ENCODE measurements at regions not wholly inside any gene's neighbourhood (a gene's known extent, or its start where the extent isn't known, plus 50 kb on each side); places are given as distances from the start of the nearest gene placed in this dataset.

GRCh38 chr18:68406761-68407160, 308.1 kb downstream of the TMX3 start:
- no peak overlapping the region for H3K23ac ChIP-seq (ENCODE audit: insufficient read length)
- no peaks in the 10 kb centered on the region for H3K9me3 ChIP-seq (ENCODE audit: insufficient read depth in 2 of 2, low read depth in 1 of 2, low read length in 1 of 2)
- H3K14ac ChIP-seq (ENCODE audit: insufficient read length) = no peak overlapping the region
- H4K8ac ChIP-seq (ENCODE audit: extremely low read depth, insufficient read depth, low read length) = no peak overlapping the region
- no peak overlapping the region for H4K91ac ChIP-seq (replicated peaks; ENCODE audit: insufficient read length, low read length)
- no peak overlapping the region for H3K4me2 ChIP-seq (ENCODE audit: insufficient read depth in 1 of 2, low read depth in 2 of 2, low read length in 2 of 2)
- H3K36me3 ChIP-seq (ENCODE audit: control insufficient read depth in 2 of 4, insufficient read depth in 4 of 4, low read length in 3 of 4) = no peaks in the 10 kb centered on the region
- CTCF ChIA-PET (ENCODE audit: partially characterized antibody) = interaction anchor here (1.0 kb wide), 1 partner anchor 75 kb away, joined by 3 read pairs; no protein-coding TSS in a partner anchor
- H3K4me1 ChIP-seq (replicated peaks in 1 of 4; ENCODE audit: control insufficient read depth in 3 of 4, insufficient read depth in 4 of 4, low read length in 3 of 4) = no peaks in the 10 kb centered on the region
- H3K9ac ChIP-seq (replicated peaks in 1 of 4; ENCODE audit: extremely low read depth in 1 of 4, low read depth in 3 of 4, low read length in 3 of 4) = no peak overlapping the region
- no peak for TF ChIP-seq CBX8 (IDR thresholded peaks at IDR 0.05; ENCODE audit: borderline replicate concordance, low read depth, low read length)
- H2AK5ac ChIP-seq (ENCODE audit: low read depth, low read length) = no peak overlapping the region
- H2BK120ac ChIP-seq (replicated peaks; ENCODE audit: low read depth, low read length) = no peak overlapping the region
- H3K18ac ChIP-seq (ENCODE audit: extremely low read depth, low read length) = no peak overlapping the region
- H3K79me2 ChIP-seq (ENCODE audit: control insufficient read depth in 1 of 2, insufficient read depth in 2 of 2, low read length in 2 of 2) = no peaks in the 10 kb centered on the region
- no peak overlapping the region for H2BK15ac ChIP-seq (ENCODE audit: low read length)
- POLR2A ChIA-PET (ENCODE audit: partially characterized antibody) = no interaction called here
- H2BK12ac ChIP-seq (ENCODE audit: low read depth, low read length) = no peak overlapping the region
- H2BK5ac ChIP-seq (ENCODE audit: low read depth, low read length) = no peak overlapping the region
- H3K4ac ChIP-seq (replicated peaks; ENCODE audit: insufficient read length, low read depth, low read length) = no peak overlapping the region
- no peak overlapping the region for H3K27ac ChIP-seq (ENCODE audit: low read depth, low read length)
- FAIRE-seq (no peak), DNase-seq (ENCODE audit: low read depth in 1 of 2, low spot score in 2 of 2) (no peak)
- H3K27me3 ChIP-seq (replicated peaks in 1 of 4; ENCODE audit: control insufficient read depth in 3 of 4, extremely low read depth in 1 of 4, insufficient read depth in 3 of 4, low read length in 3 of 4) = no peaks in the 10 kb centered on the region
- peak overlapping the region; percentile 70; the same call in 1 of the 2 replicates for H2AFZ ChIP-seq (ENCODE audit: low read length)
- H3K56ac ChIP-seq (replicated peaks; ENCODE audit: insufficient read length, low read depth, low read length) = no peak overlapping the region
- H4K20me1 ChIP-seq (replicated peaks in 1 of 2; ENCODE audit: control insufficient read depth in 1 of 2, insufficient read depth in 2 of 2, low read length in 2 of 2) = no peaks in the 10 kb centered on the region
- 93% methylated on average over 4 of the region's 4 CpGs; no CpG with 5 or more reads in 1 of the 2 experiments for WGBS, 2 experiments (ENCODE audit: extremely low coverage in 1 of 2, insufficient coverage in 1 of 2, insufficient read length in 1 of 2, insufficient replicate concordance in 2 of 2, low coverage in 1 of 2, low lambda C conversion rate in 2 of 2, missing lambda C conversion rate in 1 of 2)
- no peak overlapping the region for H3K4me3 ChIP-seq (ENCODE audit: extremely low read depth in 1 of 4, insufficient read depth in 2 of 4, low read depth in 3 of 4, low read length in 4 of 4)
- H3K23me2 ChIP-seq (ENCODE audit: low read depth, low read length) = no peaks in the 10 kb centered on the region; the same call in 1 of the 2 replicates
- H2BK20ac ChIP-seq (ENCODE audit: low read length) = no peak overlapping the region
- H3K79me1 ChIP-seq (ENCODE audit: low read depth, low read length) = no peaks in the 10 kb centered on the region
- no peak overlapping the region for H4K5ac ChIP-seq (ENCODE audit: insufficient read length, low read depth, low read length)
